Activated CD8-positive, alpha-beta memory T cell treated with anti-CD3 and anti-CD28 coated beads for 1 hour (primary cell): ENCODE measurements at regions not wholly inside any gene's neighbourhood (a gene's known extent, or its start where the extent isn't known, plus 50 kb on each side); places are given as distances from the start of the nearest gene placed in this dataset.

Source experiments
- DNase-seq, 2 donors: peaks; one replicate each; pipeline ENCODE4 v3.0.0-alpha.2; 2020; ENCODE audit warnings: low read depth in 1 of 2; ENCODE audit errors: extremely low read depth in 1 of 2

DNA sequence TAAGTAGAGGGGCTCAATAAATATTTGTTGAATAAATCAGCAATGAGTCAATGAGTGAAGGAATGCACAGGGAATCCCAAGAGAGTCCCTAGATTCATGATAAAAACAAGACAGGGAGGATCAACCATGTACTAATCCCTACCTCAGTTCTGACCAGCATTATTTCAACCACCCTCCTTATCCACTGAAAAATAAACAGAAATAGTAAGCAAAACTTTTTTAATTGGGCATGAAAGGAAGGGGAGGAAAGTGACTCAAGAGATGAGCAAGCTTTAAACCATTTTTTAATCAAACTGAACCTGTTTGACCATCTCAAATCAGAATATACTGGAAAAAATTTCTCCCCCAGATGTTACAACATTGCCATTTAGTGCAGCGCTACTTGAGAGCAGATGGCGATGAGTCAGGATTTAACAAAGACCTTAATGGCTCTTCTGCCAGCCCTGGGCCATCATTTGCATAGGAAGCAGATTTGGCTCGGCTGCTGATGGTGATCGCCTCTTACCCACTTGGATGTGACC is 194.8 kb upstream of the SLC30A5 start:
- DNase-seq = no peak

GRCh38 chr5:68911840-68912690 is 181.7 kb upstream of the SLC30A5 start:
- no peak for DNase-seq

- no peak for DNase-seq
Measured at GRCh38 chr5:68915079-68915478, 178.7 kb upstream of the SLC30A5 start.

GRCh38 chr5:68918306-68918705 is 175.5 kb upstream of the SLC30A5 start:
- DNase-seq = no peak

GRCh38 chr5:68919988-68920490 is 173.8 kb upstream of the SLC30A5 start:
- DNase-seq = no peak

DNA sequence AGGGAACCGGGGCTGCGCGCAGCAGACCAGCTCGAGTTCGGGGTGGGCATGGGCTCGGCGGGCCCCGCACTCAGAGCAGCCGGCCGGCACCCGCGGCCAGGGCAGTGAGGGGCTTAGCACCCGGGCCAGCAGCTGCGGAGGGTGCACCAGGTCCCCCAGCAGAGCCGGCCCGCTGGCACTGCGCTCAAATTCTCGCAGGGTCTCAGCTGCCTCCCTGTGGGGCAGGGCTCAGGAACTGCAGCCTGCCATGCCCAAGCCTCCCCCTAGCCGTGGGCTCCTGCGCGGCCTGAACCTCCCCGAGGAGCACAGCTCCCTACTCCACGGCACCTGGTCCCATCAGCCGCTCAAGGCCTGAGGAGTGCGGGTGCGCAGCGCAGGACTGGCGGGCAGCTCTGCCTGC is 172.9 kb upstream of the SLC30A5 start:
- DNase-seq = no peak

GRCh38 chr5:68922172-68922987 is 171.4 kb upstream of the SLC30A5 start:
- no peak for DNase-seq

DNA sequence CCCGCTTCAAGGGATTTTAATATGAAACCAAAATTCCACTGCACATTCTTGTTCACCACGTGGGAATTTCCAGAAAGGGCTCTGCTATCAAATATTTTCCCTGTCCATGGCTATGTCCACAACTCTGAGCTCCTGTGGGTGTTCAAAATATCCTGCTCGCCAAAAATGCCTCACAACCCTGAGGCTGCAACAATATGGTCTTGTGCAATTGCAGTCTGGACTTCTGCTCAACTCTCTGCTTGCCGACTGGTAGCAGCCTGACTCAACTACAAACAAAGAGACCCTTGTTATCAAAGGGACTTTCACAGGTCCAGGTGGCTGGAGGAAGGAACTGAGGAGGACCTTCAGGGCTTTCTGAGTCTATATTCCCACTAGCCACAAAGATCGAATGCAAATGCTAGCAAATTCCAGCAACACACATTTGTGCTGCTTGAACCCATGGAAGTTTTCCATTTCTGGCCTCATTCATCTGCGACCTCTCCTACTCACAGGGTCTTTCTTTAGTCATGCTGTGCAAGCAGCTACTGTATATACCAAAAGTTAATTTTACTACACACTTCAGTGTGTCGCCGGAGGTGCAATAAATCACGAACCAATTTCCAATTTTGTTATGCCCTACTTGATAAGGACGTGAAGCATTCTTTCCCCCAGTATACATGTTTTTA is 169.2 kb upstream of the SLC30A5 start:
- no peak for DNase-seq

- DNase-seq = no peak
Measured at GRCh38 chr5:68928617-68929302, 165.1 kb upstream of the SLC30A5 start.

GRCh38 chr5:68930139-68930538 is 163.7 kb upstream of the SLC30A5 start:
- no peak for DNase-seq

DNA sequence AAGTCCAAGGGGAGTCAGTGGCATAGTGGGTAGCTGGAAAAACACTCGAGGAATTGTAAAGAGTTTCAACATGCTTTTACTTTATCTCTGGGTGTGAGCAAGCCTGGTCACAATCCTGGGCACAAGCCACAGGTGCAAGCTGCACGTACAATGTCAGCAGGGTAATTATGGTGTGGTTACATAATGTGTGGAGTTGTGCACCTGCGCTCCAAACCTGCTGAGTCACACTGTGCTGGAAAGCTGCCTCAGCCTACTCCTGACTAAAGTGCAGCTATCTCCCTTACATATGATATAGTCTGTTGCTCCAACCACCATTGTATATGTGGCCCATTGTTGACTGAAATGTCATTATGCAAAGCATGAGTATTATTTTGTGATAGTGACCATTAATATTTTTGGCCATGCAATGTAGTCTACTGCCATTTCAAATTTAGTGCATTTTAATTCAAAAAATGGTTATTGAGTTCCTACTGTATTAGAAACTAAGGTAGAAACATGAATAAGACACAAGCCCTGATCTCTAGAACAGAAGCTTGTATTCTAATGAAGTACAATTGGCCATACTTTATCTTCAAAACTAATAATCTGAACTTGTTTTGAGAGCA is 160.9 kb upstream of the SLC30A5 start:
- DNase-seq = no peak

DNA sequence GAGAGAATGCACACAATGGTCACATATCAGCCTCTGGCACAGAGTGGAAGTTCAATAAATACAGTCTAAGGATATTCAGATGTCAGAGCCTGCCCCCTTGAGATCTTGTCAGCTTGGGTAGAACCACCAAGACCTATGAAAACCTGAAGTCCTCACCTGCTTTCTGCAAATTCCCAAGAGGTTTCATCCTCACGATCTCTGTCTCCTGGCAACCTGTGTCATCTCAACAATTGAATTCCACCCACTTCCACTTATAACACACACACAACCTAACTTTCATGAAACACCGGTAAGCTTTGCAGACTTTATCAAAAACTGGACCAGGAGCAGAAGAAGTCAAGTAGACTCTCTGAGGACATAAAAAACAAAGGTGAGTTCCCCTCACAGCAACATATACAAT is 151.6 kb upstream of the SLC30A5 start:
- no peak for DNase-seq

DNA sequence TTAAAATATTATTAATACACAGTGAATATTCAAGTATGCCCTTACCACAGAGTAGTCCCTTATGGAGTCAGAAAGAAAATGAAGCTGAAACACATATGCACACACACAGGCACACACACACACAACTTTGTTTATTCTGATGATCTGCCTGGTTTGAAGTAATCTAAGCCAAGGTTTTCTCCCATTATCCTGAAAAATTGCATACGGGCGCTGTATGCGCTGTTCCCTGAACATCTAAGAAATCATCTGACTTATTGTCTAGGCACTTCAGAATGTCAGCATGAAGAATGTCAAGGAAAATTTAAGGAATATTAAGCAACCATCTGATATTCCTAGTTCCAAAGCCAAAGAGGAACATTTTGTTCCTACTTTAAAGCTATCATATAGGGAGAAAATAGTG is 147.1 kb upstream of the SLC30A5 start:
- DNase-seq = no peak

DNA sequence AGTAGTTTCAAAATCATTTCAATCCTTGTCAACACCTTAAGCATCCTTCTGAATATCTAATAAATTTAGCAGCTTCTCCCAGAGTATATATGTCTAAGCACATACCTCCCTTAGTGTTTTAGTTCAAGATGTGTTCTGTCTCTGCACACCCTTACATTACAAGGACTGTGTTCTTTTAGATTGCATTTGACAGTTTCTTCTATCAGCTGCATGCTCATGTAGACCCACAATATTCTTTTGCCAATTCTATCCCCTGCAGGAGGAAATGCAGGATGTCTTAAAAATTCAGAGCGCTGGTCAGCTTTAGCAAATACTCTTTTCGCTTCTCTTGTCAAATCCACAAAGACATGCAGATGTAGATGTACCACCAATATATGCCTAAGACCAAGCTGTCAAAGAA is 145.8 kb upstream of the SLC30A5 start:
- no peak for DNase-seq

DNA sequence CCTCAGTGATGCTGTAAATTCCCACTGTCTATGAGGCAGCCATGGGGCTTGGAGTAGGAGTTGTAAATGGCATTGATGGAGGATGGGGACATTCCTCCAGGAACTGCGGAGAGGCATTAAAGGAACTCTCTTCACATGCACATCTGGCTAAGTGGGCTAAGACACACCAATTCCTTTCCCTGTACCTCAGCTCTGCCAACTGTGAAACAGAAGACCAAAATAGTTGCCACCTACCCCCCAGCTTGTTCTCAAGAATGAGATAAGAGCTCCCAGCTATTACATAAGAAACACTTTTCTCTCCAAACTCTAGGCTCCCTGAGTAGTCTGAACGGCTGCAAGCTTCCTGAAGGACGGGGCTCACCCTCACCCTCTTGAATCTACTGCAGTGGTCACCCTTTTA is 144.6 kb upstream of the SLC30A5 start:
- DNase-seq = no peak

DNA sequence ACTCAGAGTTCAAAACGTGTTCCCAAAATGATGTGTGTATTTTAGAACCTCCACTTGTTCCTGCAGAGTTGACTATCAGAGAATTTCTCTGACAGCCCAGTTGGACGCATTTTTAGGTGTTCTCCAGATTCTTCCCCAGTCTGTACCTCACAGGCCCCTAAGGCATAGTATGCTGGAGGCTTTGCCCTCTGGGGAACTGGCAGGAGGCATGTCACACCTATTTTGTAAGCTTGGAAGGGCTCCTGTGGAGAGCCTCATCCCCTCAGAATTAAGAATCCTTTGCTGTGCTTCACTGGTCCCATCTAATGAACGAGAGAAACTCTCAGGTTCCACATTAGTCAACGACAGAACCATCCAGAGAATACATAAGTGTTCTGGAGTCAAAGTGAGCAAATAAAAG is 144.1 kb upstream of the SLC30A5 start:
- no peak for DNase-seq

GRCh38 chr5:68950125-68950524 is 143.7 kb upstream of the SLC30A5 start:
- no peak for DNase-seq

- no peak for DNase-seq
Measured at GRCh38 chr5:68950930-68951329, 142.9 kb upstream of the SLC30A5 start.

GRCh38 chr5:68953231-68953874 is 140.5 kb upstream of the SLC30A5 start:
- DNase-seq = no peak
